Kidney (tissue), 13 donors: ENCODE measurements at regions not wholly inside any gene's neighbourhood (a gene's known extent, or its start where the extent isn't known, plus 50 kb on each side); places are given as distances from the start of the nearest gene placed in this dataset.

ENCODE experiments used
- DNase-seq, 5 donors: peaks; one replicate each; pipeline ENCODE4 v3.0.0-alpha.2; 2013 to 2020
- FAIRE-seq: peaks from 2 replicates; lab custom pipeline; 2012; peaks lifted over from hg19 to GRCh38; lab: Jason Lieb, UNC
- H3K27ac ChIP-seq, 2 donors: one replicate each; pipeline ENCODE4 v1.7.0; 2013; ENCODE audit warnings: low read depth in 2 of 2, low read length in 2 of 2, inconsistent platforms in 1 of 2
- H3K27me3 ChIP-seq: one replicate; pipeline ENCODE4 v1.7.1; 2013; ENCODE audit warnings: low read length, inconsistent platforms; ENCODE audit not compliant: control insufficient read depth, insufficient read depth
- H3K36me3 ChIP-seq, 3 donors: one replicate each; pipeline versions ENCODE4 v1.7.0 to v1.7.1; 2013; ENCODE audit warnings: low read length in 3 of 3, control low read depth in 1 of 3, inconsistent platforms in 1 of 3; ENCODE audit not compliant: insufficient read depth in 3 of 3, control insufficient read depth in 2 of 3
- H3K4me1 ChIP-seq, 3 donors: one replicate each; pipeline versions ENCODE4 v1.7.0 to v1.7.1; 2013; ENCODE audit warnings: low read length in 3 of 3, inconsistent platforms in 1 of 3, low read depth in 1 of 3; ENCODE audit not compliant: control insufficient read depth in 2 of 3, insufficient read depth in 2 of 3
- H3K4me3 ChIP-seq, 3 donors: one replicate each; pipeline versions ENCODE4 v1.7.0 to v1.8.1; 2013; ENCODE audit warnings: low read length in 3 of 3, control low read depth in 1 of 3, inconsistent platforms in 1 of 3
- H3K9ac ChIP-seq, 3 donors: one replicate each; pipeline versions ENCODE4 v1.7.0 to v1.7.1; 2013; ENCODE audit warnings: low read length in 3 of 3, control low read depth in 1 of 3, inconsistent platforms in 1 of 3
- H3K9me3 ChIP-seq, 3 donors: one replicate each; pipeline versions ENCODE4 v1.7.0 to v1.7.1; 2013; ENCODE audit warnings: low read length in 3 of 3, control low read depth in 1 of 3, inconsistent platforms in 1 of 3; ENCODE audit not compliant: control insufficient read depth in 2 of 3, insufficient read depth in 1 of 3
- CTCF ChIP-seq: IDR thresholded peaks from 3 replicates; pipeline ENCODE4 v1.5.1; 2012; ENCODE audit warnings: mild to moderate bottlenecking, moderate library complexity, borderline replicate concordance; ENCODE audit not compliant: insufficient read depth; ENCODE audit errors: extremely low read depth
- intact Hi-C: fragments of 100-400 bp; cut with DNase I; formaldehyde crosslinking; loops from one replicate; pipeline ENCODE4 v1.11.1; 2022
- donor health status: control.
- donor health status: control.
- donor health status: control.
- donor health status: control.
- donor health status: control.
- donor health status: DM: yes; HTN: yes; CAD: no.
- donor health status: Normal renal cell carcinoma (clear cell type).

- no peak for DNase-seq
- Histone ChIP-seq H3K36me3 (no peaks in the 10 kb centered on the region), H3K4me1 (peaks cover 0 to 2% (median 0%) of the 10 kb centered on the region in 3 donors), H3K4me3 (no peak overlapping the region), H3K9me3 (no peaks in the 10 kb centered on the region), H3K27ac (no peak overlapping the region), H3K9ac (no peak overlapping the region), H3K27me3 (no peaks in the 10 kb centered on the region)
- no peak for TF ChIP-seq CTCF
- no peak for FAIRE-seq
- intact Hi-C loops, result no loop called here
Measured at GRCh38 chr20:4089756-4090487, 58.7 kb upstream of the SMOX start.

GRCh38 chr20:4088766-4089165 is 59.9 kb upstream of the SMOX start:
- intact Hi-C loops, result no loop called here
- Histone ChIP-seq H3K9ac (no peak overlapping the region), H3K9me3 (no peaks in the 10 kb centered on the region), H3K27ac (no peak overlapping the region), H3K27me3 (no peaks in the 10 kb centered on the region), H3K4me3 (no peak overlapping the region), H3K4me1 (peaks cover 0 to 2% (median 0%) of the 10 kb centered on the region in 3 donors), H3K36me3 (no peaks in the 10 kb centered on the region)
- TF ChIP-seq CTCF, result no peak
- FAIRE-seq (no peak), DNase-seq (no peak)

GRCh38 chr20:4087923-4088322 is 60.7 kb upstream of the SMOX start:
- Histone ChIP-seq H3K36me3 (no peaks in the 10 kb centered on the region), H3K9ac (no peak overlapping the region), H3K4me1 (peaks cover 0 to 2% (median 0%) of the 10 kb centered on the region in 3 donors), H3K9me3 (no peaks in the 10 kb centered on the region), H3K4me3 (no peak overlapping the region), H3K27me3 (no peaks in the 10 kb centered on the region), H3K27ac (no peak overlapping the region)
- TF ChIP-seq CTCF, result no peak
- FAIRE-seq (no peak), DNase-seq (no peak)
- intact Hi-C loops, result no loop called here
